GM19463 (cell line): ENCODE measurements at regions not wholly inside any gene's neighbourhood (a gene's known extent, or its start where the extent isn't known, plus 50 kb on each side); places are given as distances from the start of the nearest gene placed in this dataset.

ENCODE experiments used
- ATAC-seq: cut with Tn5 transposase; IDR thresholded peaks from one replicate; pipeline ENCODE4 v1.9.1; 2021; ENCODE audit warnings: mild to moderate bottlenecking, moderate library complexity; ENCODE audit not compliant: unreplicated experiment

DNA sequence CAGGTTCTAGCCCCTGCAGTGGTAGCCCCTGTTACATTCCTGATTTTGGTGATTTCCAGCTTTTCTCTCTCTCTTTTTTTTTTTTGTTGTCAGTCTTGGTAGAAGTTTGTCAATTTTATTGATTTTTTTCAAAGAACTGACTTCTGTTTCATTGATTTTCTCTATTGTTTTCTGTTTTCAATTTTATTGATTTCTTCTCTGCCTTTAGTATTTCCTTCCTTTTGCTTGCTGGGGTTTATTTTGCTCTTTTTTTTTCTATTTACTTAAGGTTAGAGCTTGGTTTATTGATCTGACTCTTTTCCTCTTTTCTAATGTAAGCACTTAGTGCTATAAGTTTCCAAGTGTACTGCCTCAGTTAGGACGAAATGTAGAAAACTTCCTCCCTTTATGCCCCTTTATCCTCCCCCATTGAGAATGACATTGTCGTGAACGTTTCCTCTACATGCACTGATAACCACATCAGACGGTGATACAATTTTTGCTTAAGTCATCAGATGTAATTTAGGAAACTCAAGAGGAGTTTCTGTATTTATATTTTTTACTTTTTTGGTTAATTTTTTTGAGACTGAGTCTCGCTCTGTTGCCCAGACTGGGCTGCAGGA is 81.1 kb upstream of the HS6ST1 start:
- no peak for ATAC-seq

DNA sequence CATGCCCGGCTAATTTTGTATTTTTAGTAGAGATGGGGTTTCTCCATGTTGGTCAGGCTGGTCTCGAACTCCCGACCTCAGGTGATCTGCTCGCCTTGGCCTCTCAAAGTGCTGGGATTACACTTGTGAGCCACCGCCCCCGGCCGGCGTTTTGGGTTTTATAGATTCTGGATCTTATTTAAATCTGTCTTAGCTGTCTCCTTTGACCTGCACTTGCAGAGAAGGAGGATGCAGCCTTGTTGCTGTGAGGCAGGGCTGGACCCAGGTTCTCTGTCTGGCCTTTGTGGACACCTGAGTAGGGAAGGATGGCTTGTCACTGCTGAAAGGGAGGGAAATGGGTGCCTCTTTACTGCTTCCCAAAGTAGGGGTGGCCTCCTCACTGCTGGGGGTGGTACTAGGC is 83.0 kb upstream of the HS6ST1 start:
- ATAC-seq, result no peak

DNA sequence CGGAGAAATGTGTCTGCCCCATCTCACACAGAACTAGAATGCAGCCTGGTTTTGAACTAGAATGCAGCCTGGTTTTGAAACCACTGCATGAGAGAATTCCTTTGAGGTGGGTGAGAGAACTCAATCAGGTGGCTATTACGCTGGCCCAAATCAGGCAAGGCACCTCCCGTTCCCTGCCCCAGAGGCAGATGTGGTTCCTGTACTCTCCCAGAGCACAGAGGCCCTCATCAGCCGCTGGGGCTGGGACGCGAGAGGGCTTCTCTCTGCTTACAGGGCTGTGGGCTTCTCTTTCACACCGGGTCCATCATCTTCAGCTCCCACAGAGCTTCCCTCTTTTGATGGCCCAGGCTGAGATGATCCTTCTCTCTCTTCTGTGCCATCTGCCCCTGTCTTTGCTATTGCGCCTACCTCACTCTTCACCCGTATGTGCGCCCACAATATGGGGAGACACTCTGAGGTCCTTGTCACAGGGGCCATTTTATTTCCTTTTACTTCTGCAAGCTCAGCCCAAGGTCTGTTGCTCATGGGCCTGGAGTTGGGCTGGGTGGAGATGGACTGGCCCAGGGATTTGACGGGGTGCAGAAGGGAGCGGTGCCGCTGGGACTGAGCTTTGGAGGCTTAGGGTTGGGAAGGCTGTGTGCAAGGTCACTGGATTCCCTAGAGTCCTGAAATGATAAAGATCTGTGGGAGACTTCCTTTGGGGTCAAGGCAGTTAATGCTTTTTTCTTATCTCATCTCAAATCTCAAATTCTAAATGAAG is 84.4 kb upstream of the HS6ST1 start:
- no peak for ATAC-seq

DNA sequence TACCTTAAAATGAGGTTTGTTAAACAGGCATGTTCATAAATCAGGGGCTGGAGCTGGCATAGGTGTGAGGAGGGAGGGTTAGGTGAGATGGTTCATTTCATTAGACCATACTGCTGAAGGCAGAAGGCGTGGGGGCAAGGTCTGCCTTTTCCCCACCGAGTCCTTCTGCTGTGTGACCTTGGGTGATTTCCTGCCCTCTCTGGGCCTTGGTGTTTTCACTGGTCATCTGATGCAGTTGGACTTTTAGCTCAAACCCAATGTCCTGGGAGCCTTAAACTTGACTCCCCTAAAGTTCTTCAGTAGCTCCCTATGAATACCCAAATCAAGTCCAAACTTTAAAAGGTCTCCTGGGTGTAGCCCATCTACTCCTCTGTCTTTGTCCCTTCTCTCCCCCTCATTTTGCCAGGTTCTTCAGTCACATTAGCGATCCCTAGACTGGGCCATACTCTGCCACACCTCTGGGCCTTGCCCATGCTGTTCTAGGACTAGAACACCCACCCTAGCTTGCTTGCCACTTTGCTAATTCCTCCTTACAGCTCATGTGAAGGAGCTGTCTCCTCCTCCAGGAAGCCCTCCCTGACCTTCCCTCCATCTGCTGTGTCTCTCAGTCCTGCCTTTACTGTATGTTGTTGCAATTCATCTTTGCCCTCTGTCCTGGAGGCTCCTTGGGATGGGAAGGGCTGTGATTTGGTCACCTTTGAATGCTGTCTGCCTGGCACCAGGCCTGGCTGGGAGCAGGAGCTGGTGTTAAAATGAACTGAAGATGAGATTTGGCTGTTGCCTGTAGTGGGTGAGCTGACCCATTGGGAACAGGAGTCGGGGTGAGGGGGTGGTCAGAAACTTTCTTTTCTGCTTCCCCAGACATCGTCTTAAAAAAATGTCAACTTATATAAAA is 85.4 kb upstream of the HS6ST1 start:
- no peak for ATAC-seq

DNA sequence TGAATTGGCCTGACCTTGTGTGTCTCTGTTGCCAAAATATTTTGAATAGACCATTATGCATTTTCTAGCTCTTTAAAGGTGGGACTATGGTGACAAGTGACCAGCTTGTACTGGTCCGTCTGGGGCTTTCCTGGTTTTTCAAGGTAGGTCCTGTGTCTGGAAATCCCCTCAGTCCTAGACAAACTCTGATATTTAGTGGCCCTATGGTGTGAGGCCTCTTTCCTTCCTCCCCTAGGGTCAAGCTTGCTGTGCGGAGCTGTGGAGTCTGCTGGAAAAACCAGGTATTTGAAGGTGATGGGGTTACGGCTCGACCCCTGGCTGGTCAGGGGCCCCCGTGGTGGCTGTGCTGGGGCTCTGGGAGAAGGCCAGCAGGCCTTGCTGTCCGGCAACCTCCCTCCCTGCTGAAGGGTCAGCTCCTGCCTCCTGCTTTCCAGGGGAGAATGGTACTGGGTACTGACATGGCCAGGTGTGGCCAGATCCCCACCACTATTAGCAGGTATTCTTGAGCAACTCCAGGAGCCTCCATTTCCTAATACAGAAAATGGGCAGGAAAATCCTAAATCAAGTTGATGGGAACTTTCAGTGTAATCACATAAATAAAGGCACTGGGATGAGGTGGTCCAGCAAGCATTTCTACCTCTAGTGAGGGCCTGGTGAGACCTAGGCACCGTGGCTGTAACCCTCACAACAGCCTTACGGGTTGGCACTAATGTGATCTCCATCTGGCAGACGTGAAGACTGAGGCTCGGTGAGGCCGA is 86.2 kb upstream of the HS6ST1 start:
- ATAC-seq, result peak; percentile 61

DNA sequence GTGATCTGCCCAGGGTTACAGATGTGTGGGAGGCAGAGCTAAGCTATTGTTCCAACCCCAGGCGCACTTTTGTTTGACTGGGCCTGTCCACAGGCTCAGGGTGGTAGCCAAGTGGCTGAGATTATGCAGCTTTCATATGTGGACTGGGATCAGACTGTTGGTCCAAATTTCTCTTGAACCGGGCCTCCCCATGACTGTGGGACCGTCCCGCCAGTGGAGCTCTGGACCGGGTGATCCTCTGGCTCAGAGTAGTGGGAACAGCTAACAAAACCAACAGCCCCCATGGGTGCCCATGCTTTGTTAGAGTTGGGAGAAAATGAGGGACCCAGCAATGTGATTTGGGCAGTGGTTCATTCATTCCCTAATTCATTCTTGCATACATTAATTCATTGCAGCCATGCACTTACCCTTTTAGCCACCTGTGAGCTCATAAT is 86.8 kb upstream of the HS6ST1 start:
- no peak for ATAC-seq

DNA sequence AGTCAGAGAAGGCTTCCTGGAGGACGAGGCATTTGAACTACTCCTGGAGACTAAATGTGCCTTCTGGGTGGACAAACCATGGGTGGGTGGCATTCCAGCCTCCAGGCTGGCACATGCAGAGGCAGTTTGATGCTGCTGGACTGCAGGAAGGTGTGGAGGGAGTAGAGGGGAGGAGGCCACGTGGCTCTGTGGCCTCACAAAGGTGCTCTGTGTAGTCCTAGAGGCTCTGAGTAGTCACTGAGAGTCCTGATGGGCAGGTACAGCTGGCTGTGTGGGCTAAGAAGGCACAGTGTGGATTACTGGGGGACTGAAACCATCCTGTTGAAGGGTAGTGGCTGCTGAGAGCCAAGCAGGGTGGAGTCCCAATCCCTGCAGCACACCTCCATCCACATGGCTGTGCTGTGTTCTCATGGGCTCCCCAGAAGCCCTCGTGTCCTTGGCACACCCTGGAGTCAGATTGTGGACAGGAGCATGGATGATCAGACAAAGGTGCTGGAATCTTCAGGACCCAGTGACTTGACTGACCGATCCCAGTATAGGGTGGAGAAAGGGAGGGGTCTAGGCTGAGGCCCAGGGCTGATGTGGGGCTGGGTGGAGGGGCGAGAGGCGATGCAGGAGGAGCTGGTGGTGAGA is 87.4 kb upstream of the HS6ST1 start:
- no peak for ATAC-seq

DNA sequence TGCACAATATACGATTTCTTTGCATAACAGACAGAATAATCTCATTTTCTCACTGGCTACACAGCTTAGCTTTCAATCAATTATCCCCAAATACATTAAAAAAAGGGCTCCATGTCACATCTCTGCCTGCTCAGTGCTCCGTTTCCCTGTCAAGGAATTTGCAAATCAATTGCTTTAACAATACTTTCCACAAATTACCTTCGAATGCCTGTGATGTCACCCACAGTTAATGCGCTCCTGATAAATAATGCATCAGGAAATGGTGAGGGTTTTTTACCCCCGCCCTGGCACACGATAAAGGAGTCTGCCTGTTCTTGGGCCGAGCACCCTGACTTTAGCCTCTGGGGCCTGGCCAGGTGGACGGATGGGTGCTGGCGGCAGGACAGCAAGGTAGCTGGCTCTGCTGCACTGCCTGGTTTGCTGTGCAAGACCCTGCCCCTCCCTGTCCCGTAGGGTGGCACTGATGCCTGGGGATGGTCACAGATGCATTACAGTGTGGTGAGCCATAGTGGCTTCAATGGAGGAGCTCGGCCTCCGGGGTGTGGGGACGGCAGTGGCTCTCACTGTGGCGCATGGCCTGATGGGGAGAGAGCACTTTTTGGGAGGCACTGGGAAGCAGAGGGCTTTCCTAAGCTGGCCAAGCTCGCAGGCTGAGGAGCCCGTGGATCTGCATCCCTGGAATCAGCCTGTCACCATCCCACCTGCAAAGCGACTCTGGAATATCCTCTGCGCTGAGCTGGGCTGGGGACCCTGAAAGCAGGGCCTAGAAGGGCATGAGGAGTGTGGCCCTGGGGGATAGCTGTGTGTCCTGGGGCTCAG is 88.3 kb upstream of the HS6ST1 start:
- no peak for ATAC-seq

DNA sequence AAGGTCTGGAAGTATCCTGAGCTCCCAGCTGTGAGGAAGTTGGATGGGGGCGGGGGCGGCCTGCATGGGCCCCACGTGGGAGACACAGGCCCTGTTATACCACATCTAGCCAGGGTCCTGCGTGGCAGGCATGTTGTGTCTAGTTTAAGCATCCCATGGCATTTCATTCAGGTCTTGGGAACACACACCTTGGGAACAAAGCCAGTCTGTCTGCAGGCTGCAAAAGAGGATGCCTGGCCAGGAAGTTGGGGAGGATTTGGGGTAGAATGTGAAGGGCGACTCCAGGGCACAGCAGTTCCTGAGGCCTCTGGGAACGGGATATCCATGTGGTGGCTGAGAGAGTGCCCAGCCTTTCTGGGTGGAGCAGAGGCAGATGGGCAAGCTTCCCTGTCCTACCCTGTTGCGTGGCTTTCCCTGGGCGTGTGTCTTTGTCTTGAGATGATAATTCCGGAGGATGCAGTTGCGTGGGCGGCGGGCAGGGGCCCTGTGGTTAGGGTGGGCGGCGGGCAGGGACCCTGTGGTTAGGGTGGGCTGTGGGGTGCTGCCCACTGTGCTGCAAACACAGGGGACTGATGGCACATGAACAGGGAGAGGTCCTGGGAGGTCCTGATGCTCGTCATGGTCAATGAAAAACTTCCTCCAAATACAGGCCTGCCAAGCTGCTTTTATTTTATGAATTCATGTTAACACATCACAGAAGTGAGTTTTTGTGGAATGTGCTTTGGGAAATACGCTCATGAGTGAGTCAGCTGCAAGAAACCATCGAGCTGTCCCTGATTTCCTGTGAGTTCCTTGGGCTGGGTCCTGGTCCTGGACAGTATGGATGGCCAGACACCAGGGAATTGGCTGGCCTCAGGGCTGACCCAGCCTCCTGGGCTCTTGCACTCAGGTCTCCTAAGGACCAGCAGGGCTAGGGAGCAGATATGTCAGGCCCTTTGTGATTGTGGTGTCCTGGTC is 90.0 kb upstream of the HS6ST1 start:
- no peak for ATAC-seq

DNA sequence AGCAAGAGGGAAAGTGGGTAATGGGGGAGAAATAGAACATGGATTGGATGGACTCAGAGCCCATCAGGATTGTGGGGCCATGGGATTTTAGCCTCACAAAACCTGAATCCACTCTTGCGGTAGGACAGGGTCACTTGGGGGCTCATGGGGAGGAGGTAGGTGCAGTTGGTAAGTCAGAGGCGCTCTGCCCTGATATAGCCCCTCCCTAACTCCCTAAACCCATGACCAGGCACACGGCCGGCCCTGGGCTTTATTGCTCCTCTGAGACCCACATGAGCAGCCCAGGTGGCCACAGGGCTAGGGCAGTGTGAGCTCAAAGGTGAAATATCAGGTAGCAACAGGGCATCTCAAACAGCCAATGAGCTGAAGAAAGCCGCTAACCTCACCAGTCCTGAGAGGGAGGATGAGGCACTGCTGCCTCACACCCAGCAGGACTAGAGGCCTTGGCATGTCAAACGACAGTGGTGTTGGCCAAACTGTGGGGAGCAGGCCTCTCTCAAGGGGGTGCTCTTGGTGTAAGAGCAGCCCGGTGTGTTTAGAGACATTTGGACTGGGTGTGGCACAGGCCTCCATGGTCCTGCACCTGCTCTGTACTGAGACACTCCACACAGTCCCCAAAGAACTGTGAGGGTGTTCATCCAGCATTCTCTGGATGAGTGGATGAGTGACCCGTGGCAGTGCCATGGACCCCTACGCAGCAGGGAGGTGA is 90.8 kb upstream of the HS6ST1 start:
- ATAC-seq, result no peak

DNA sequence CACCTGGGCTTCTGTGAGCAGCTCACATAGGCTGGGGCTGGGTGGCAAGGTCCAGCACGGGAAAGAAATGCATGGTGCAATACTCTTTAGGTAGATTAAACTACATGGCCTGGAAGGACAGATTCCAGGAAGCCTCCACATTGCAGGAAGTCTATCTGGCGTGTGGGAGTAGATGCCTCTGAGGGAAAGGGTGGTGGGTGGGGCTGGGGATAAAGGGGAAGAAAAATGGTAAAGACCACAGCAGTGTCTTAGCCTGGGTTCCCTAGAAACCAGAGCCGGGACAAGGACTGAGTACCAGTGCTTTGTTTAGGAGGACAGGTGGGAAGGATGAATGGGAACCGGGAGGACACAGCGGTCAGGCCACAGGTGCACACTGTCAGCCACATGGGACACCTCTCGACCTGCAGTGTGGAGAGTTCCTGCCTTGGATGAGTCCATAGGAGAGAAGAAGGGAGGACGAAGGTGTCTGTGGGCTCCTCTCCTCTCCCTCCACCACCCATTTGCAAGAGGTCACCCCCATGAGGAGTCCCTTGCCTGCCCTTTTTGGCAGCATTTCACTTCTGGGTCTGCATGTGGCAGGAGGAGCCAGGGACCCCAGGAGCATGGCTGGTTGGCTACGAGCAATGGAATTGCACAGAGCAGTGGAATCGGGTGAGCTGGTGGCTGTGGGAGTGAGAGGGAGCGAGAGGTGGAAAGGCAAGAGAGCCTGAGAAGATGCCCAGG is 91.5 kb upstream of the HS6ST1 start:
- ATAC-seq, result no peak

DNA sequence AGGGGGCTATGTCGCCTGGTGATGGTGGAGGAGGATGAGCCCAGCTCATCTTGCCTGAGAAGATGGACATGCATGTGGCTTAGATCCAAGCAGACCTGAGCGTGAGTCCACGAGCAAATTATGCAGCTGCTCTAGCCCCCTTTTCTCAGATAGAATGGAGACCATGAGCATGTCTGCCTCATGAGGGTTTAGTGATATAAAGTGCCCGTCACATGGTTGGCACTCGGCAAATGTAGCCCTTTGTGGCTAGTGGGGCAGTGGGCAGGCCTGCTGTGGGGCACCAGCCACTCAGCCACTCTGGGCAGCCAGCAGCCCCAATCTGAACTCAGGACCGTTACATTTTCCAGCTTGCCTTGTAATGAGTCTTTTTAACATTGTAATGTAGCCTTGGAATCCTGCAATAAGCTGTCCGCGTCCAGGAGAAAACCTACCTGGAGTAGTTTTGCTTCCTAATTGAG is 92.1 kb upstream of the HS6ST1 start:
- ATAC-seq, result no peak

DNA sequence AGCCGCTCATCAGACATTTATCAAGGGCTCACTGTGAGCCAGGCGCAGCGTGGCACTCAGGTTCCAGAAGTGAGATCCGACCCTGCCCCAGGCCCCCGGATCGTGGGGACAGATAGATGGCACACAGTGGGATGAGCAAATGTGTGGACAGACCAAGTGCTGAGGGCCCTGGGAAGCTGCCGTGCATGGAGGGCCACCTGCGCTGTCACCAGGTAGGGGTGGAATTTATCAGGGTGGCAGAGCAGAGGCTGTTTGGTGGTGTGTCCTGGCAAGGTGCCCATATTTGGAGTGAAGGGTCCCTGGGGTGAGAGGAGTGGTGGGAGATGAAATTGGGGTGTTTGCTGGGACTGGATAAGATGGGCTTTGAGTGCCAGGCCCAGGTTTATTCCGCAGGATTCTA is 92.8 kb upstream of the HS6ST1 start:
- ATAC-seq, result no peak

DNA sequence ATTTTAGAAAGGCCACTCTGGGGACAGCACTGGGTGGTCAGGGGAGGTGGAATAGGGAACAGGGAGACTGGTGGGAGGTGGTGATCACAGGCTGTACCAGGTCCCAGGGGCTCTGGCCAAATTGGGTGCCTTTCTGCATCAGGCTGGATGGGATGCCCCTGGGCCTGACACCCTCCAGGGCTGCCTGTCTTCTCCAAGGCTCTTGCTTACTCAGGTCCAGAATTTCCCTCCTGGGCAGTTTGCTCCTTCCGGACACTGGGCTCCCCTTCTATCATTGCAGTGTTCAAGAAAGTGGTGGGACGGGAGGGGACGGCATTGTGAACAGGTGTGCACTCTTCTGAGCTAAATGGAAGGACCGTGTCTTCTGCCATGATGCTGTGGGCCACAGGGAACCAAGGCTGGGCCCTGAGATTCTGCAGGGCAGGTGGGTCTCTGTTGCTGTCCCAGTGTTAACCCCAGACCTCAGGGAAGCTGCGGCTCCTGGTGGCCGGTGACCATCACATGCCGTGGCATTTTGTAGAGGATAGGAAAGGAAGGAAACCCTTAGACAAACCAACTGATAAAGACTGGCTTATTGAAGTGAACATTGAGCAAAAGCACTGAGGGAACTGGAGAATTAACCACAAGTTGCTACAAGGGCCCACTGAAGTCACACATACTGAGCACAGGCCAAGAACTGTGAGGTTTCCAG is 93.7 kb upstream of the HS6ST1 start:
- no peak for ATAC-seq

DNA sequence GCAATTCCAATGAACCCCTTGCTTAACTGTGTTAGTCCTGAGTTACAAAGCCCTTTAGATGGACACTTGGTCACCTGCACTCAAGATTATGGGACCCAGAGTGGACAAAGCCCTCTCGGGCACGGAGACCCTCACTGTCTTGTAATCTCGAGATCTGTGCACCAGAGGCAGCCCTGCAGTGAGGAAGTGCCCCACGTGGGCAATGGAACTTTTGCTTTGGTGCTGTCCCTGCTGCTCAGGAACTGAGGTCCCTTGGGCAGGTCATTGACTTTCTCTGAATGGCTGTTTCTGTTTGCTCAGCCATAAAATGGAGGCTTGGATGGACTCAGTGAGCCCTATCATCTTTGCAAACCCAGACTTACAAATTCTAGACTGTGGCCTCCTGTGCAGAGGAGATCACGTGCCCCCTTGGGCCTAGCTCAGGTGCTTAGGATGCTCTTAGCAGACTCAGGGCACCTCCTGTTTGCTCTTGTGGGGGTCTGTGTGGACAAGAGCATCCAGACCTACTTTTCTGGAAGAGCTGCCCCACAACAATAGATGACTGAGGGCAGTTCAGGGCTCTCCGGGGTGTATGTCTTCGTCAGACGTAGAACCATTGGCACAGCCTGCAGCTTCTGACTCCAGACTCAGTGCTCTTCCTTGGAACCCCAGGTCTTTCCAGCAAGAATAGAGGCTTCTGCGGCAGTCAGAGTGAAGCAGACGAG is 94.5 kb upstream of the HS6ST1 start:
- ATAC-seq, result no peak

DNA sequence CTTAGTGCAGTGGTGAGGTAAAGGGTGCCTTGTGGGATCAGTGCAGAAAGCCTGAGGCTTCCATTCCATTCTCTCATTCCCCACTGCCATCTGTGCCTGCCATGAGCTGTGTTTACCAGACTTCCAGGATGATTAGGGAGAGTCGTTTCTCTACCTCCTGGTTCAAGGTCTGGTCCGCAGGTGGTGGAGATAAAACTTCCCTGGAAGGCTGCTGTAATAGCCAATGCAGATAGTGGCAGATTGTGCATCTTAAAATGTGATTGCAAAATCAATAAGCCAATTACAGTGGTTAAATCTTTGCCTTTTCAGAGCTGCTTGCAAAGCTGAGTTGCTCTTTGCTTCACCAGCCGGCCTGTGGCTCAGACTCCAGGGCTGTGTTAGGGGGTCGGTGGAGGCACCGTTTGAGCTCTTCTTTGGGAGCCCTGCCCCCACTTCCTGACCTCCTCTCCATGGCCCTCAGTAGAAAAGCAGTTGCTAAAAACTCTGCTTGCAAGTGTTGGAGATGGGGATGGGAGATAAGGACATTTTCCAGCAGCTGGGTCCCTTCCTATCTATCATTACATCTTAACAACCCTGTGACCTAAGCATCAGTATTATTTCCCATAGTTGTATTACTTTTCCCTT is 95.2 kb upstream of the HS6ST1 start:
- no peak for ATAC-seq
